ENCODE measurements at regions not wholly inside any gene's neighbourhood (a gene's known extent, or its start where the extent isn't known, plus 50 kb on each side); places are given as distances from the start of the nearest gene placed in this dataset.
A peak's percentile ranks its signal among the peaks of the same experiment; 100 is the strongest.

GRCh38 chr13:44191103-44191502, 182.5 kb upstream of the SERP2 start:
- no peak for DNase-seq

GRCh38 chr13:44191504-44192171, 182.0 kb upstream of the SERP2 start:
- peak; percentile 21 for DNase-seq

GRCh38 chr13:44193731-44194130, 179.9 kb upstream of the SERP2 start:
- DNase-seq: no peak

DNA sequence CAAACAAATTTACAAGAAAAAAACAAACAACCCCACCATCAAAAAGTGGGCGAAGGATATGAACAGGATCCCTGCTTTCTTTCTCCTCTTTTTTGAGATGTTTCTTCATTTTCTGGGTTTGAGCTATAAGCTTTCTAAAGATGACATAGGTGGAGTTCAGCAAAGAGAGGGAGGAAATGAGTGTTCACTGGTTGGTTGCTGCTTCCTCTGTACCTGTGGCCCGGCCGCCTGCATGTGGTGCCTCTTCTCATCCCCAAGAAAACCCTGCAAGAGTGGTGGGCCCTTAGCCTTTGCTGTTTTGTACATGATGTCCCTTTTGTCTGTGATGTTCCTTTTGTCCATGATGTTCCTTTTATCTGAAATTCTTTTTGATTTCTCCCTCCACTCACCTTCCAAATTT, 178.4 kb upstream of the SERP2 start:
- DNase-seq: no peak

DNA sequence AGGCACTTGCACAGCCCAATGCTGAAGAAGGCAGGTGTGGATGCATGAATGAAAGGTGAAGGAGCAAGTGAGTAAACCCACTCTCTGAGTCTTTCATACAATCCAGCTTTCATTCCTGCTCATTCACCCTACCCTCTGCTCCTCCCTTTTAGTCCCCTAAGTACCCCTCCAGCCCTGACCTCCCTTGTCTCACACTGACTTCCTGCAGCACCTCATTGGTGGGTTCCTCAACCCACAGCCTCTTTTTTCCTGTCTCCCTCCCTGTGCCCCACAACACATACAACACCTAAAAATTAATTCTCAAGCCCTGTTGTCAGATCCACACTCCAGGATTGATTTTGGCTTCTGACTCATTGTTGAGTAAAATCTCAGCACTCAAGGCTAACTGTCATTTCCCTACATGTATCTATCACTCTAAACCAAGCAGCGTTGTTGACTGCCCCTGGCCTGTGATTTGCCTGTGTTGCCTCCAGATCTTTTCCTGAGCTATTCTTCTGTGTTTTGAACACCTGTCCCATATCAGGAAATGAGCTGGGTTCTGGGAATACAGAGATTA, 177.3 kb upstream of the SERP2 start:
- peak; percentile 21 for DNase-seq

GRCh38 chr13:44197791-44198770, 175.5 kb upstream of the SERP2 start:
- peak; percentile 58 for DNase-seq

GRCh38 chr13:44198826-44199225, 174.8 kb upstream of the SERP2 start:
- no peak for DNase-seq

- DNase-seq: no peak
Observed at GRCh38 chr13:44199627-44200207, 173.9 kb upstream of the SERP2 start.

GRCh38 chr13:44206434-44206833, 167.2 kb upstream of the SERP2 start:
- DNase-seq: no peak

DNA sequence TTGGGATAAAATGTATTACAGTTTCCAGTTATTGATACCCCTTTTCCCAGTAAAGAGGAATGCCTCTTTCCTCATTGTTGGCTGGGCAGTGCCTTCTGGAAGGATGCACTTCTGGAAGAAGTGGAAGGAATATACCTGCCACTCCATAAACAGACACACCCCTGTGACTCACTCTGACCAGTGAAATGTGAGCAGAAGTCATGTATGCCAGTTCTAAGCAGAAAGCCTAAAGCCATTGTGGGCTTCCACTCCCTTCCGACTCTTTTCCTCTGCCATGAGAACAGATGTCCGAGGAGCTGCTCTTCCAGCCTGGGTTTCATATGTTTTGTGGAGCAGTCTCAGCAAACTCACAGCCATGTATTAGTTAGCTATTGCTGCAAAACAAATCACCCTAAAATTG, 166.1 kb upstream of the SERP2 start:
- no peak for DNase-seq

GRCh38 chr13:44210525-44210924, 163.1 kb upstream of the SERP2 start:
- no peak for DNase-seq

- no peak for DNase-seq
Observed at GRCh38 chr13:44211286-44211685, 162.3 kb upstream of the SERP2 start.

DNA sequence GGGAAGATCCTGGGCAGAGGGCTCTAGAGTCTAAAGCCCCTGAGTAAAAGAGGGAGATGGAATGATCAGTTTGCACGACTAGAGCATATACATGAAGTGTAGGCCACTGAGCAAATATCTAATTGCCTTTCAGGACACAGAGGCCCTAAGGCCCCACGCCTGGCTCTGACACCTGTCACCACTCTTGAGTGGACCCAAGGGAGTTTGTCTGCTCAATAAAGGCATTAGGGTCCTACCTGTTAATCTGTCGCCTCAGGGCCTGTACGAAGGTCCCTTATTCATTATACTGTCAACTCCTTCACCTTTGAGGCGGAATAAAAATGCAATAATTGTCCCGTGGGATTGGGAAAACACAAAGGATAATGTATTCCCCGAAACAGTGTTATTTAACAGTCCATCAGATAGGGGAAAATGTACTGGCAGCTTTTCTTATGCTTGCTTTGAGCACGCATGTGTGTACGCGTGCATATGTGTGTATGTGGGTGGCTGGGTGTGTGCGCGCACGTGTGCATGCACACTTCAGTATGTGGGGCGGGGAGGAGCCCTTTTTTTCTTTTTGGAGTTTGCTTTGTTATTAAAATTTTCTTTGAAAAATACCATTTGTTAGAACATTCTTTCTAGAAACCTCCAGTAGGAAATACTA, 161.8 kb upstream of the SERP2 start:
- DNase-seq: no peak

- no peak for DNase-seq
Observed at GRCh38 chr13:44212633-44213396, 160.8 kb upstream of the SERP2 start.

DNA sequence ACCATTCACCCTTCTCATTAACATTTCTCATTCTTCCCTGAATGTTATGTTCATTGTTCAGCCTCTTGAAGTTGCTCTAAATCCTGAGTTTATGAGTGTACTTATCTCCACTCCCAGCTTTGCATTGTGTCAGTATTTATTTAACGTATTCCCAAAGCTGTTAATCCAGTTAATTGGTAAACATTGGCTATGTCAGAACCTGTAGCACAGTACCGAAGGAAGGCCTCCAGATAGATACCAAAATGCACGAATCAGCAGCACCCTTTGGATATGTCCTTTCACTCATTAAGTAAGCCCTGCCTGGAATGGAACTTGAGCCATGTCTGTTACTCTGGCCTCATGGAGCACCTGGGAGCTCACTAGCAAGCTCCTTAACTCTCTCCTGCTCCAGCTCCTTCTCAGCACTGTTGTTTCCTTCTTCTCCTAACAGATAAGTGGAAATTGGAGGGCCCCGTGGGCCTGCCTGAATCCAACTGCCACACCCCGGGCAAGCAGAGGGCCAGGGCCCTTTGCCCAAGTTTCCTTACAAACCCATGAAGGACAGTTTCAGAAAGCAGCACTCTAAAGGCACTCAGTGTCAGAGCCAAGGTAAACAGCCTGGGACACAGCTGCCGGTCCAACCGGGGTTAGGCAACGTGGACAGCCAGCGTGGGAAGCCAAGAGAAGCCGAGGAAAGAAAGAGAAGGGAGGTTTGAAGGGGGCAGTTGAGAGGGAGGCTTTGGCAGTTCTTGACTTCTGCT, 155.0 kb upstream of the SERP2 start:
- no peak for DNase-seq

DNA sequence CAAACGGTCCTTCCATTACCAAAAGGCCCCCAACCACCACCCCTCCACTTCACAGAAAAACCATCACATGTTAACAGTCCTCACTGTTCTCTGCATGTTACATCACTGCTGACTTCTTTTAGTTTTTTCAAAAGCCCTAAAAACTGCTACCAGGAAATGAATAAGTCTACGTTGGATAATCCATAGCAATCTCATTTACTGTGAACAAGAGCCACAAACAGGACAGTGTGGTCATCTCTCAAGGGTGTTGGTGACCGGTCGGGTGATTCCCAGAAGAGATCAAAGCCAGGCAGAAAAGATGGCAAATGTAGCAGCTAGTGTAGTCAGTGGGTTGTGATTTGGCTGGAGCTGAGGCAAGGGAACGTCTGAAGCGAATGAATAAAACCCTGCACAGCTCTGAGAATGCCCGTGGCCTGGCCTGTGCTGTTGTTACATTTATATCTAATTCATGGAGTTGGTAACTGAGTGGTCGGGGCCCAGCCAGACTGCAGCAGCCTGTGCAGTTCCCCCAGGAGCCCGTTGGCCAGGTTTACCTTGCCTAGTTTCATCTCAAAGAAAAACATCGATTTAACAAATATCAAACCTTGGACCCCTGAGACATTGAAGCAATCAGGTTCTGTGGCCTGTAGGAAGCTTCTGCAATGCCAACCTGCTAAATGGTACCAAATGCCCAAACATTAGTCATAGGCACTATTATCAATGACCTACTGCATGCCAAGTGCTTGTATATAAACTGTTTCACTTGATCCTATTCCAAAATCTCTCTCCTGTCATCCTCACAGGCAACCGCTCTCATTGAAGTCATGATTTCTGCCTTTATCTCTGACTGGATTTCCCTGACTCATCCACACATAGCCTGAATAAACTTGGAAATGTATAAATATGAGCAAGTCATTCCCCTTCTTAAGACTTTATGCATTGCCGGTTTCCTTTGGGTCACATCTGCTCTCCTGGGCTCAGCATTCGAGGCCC, 153.8 kb upstream of the SERP2 start:
- DNase-seq: no peak

DNA sequence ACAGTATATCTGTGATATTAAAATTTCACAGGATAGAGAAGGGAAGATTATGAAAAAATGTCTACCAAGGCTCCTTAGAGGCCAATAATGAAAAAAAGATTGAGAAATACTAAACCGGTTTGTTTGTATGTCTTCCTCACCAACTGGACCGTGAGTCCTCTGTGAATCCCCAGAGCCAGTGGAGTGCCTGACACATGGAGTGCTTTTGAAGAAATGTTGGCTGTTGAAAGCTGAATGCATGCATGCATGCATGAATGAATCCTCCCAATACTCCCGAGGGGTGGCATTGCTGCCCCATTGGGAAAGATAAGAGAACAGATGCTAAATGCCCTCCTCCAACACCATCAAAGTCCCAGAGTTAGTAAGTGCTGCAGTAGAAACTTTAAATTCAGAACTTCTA, 152.7 kb upstream of the SERP2 start:
- no peak for DNase-seq

- DNase-seq: no peak
Observed at GRCh38 chr13:44221657-44222056, 152.0 kb upstream of the SERP2 start.

- no peak for DNase-seq
Observed at GRCh38 chr13:44223770-44224444, 149.7 kb upstream of the SERP2 start.

All from stimulated activated CD4-positive, alpha-beta T cell treated with anti-CD3 and anti-CD28 coated beads, Interleukin-1b, Interleukin-23, amount 100 ng/mL, for 48 hours (primary cell).